Keratinocyte (primary cell): ENCODE measurements at regions not wholly inside any gene's neighbourhood (a gene's known extent, or its start where the extent isn't known, plus 50 kb on each side); places are given as distances from the start of the nearest gene placed in this dataset.

ENCODE experiments used
- DNase-seq: peaks from one replicate; pipeline ENCODE4 v3.0.0-alpha.2; 2011; ENCODE audit warnings: low read depth, missing footprints, low spot score
- FAIRE-seq: peaks from 2 replicates; lab custom pipeline; 2011; peaks lifted over from hg19 to GRCh38; lab: Jason Lieb, UNC
- H2AFZ ChIP-seq: 2 replicates; pipeline ENCODE4 v1.6.0; 2012; ENCODE audit warnings: low read length, control low read depth, inconsistent platforms; ENCODE audit not compliant: control insufficient read depth
- H3K27ac ChIP-seq: 2 replicates; pipeline ENCODE4 v1.5.1; 2011; ENCODE audit warnings: low read length; ENCODE audit not compliant: control insufficient read depth, insufficient read depth
- H3K27me3 ChIP-seq: 3 replicates; pipeline ENCODE4 v1.6.0; 2011; ENCODE audit warnings: low read length; ENCODE audit not compliant: control insufficient read depth, insufficient read depth; ENCODE audit errors: extremely low read depth
- H3K36me3 ChIP-seq, 2 experiments: 2 replicates in 1 of 2; 3 replicates in 1 of 2; pipeline ENCODE4 v1.5.1; 2011; ENCODE audit warnings: low read length in 2 of 2, mild to moderate bottlenecking in 1 of 2; ENCODE audit not compliant: control insufficient read depth in 2 of 2, insufficient read depth in 2 of 2; ENCODE audit errors: extremely low read depth in 1 of 2
- H3K4me1 ChIP-seq: 3 replicates; pipeline ENCODE4 v1.5.1; 2011; ENCODE audit warnings: low read length; ENCODE audit not compliant: control insufficient read depth, insufficient read depth; ENCODE audit errors: extremely low read depth
- H3K4me2 ChIP-seq: 3 replicates; pipeline ENCODE4 v1.6.0; 2011; ENCODE audit warnings: low read depth, low read length; ENCODE audit not compliant: control insufficient read depth, insufficient read depth; ENCODE audit errors: extremely low read depth
- H3K4me3 ChIP-seq, 3 experiments: fragments of 200-600 bp in 1 of 3; sonication (generic) in 1 of 3; 2 replicates in 2 of 3; 3 replicates in 1 of 3; pipeline ENCODE4 v1.5.1; 2011 to 2016; ENCODE audit warnings: low read length in 3 of 3, mild to moderate bottlenecking in 3 of 3, control low read depth in 2 of 3, inconsistent platforms in 1 of 3, low read depth in 1 of 3, mixed read lengths in 1 of 3, mixed run types in 1 of 3, moderate library complexity in 1 of 3; ENCODE audit not compliant: control insufficient read depth in 2 of 3, insufficient read depth in 2 of 3; ENCODE audit errors: extremely low read depth in 1 of 3
- H3K79me2 ChIP-seq: 2 replicates; pipeline ENCODE4 v1.6.0; 2012; ENCODE audit warnings: low read length; ENCODE audit not compliant: control insufficient read depth, insufficient read depth
- H3K9ac ChIP-seq: 3 replicates; pipeline ENCODE4 v1.6.0; 2011; ENCODE audit warnings: low read length; ENCODE audit not compliant: control insufficient read depth, insufficient read depth; ENCODE audit errors: extremely low read depth
- H3K9me1 ChIP-seq: 3 replicates; pipeline ENCODE4 v1.6.0; 2011; ENCODE audit warnings: low read length; ENCODE audit not compliant: control insufficient read depth, insufficient read depth; ENCODE audit errors: extremely low read depth
- H3K9me3 ChIP-seq: 2 replicates; pipeline ENCODE4 v1.5.1; 2012; ENCODE audit warnings: low read depth, low read length; ENCODE audit not compliant: control insufficient read depth
- H4K20me1 ChIP-seq: 3 replicates; pipeline ENCODE4 v1.6.0; 2011; ENCODE audit warnings: low read length; ENCODE audit not compliant: control insufficient read depth, insufficient read depth; ENCODE audit errors: extremely low read depth
- CTCF ChIP-seq, 3 experiments: IDR thresholded peaks in 1 of 3; conservative IDR thresholded peaks in 1 of 3; optimal IDR thresholded peaks in 1 of 3; 2 replicates in 2 of 3; 3 replicates in 1 of 3; pipeline versions ENCODE3 to v1.5.1; 2011; ENCODE audit warnings: low read length in 3 of 3, mild to moderate bottlenecking in 3 of 3, moderate library complexity in 2 of 3, control low read depth in 1 of 3, inconsistent platforms in 1 of 3; ENCODE audit not compliant: insufficient read depth in 2 of 3; ENCODE audit errors: extremely low read depth in 1 of 3
- EZH2 ChIP-seq: IDR thresholded peaks from one replicate; pipeline ENCODE4 v1.6.1; 2012; ENCODE audit warnings: inconsistent platforms, mild to moderate bottlenecking, low read length, moderate library complexity
- dilution Hi-C: fragments of 300-500 bp; cut with MboI; formaldehyde crosslinking; loops from one replicate; pipeline ENCODE4 v1.7.0; 2020; ENCODE audit warnings: low sequenced_read_pairs; ENCODE audit not compliant: extremely low pct_ligation_motif_present

- Histone ChIP-seq H3K9me3 (no peaks in the 10 kb centered on the region), H3K9me1 (no peaks in the 10 kb centered on the region), H3K4me1 (no peaks in the 10 kb centered on the region), H3K4me3 (no peak overlapping the region), H3K36me3 (no peaks in the 10 kb centered on the region), H3K9ac (no peak overlapping the region), H3K79me2 (no peaks in the 10 kb centered on the region), H2AFZ (no peak overlapping the region), H4K20me1 (no peaks in the 10 kb centered on the region), H3K4me2 (no peak overlapping the region), H3K27me3 (no peaks in the 10 kb centered on the region), H3K27ac (no peak overlapping the region)
- TF ChIP-seq CTCF (optimal IDR thresholded peaks at IDR 0.05 in 1 of 3, IDR thresholded peaks at IDR 0.05 in 1 of 3, conservative IDR thresholded peaks at IDR 0.05 in 1 of 3; ENCODE audit: extremely low read depth in 1 of 3, insufficient read depth in 2 of 3, low read length in 3 of 3) (no peak), EZH2 (no peak)
- no peak for FAIRE-seq
- no peak for DNase-seq
- dilution Hi-C loops = no loop called here
Measured at GRCh38 chr3:152185891-152186630, 82.7 kb upstream of the MBNL1 start.

GRCh38 chr3:152190636-152191183 is 78.0 kb upstream of the MBNL1 start:
- Histone ChIP-seq H3K4me2 (no peak overlapping the region), H3K27me3 (no peaks in the 10 kb centered on the region), H3K36me3 (no peaks in the 10 kb centered on the region), H2AFZ (no peak overlapping the region), H3K27ac (no peak overlapping the region), H3K4me1 (no peaks in the 10 kb centered on the region), H4K20me1 (no peaks in the 10 kb centered on the region), H3K79me2 (no peaks in the 10 kb centered on the region), H3K9me1 (no peaks in the 10 kb centered on the region), H3K4me3 (no peak overlapping the region), H3K9me3 (no peaks in the 10 kb centered on the region), H3K9ac (no peak overlapping the region)
- TF ChIP-seq CTCF (optimal IDR thresholded peaks at IDR 0.05 in 1 of 3, IDR thresholded peaks at IDR 0.05 in 1 of 3, conservative IDR thresholded peaks at IDR 0.05 in 1 of 3; ENCODE audit: extremely low read depth in 1 of 3, insufficient read depth in 2 of 3, low read length in 3 of 3) (no peak), EZH2 (no peak)
- DNase-seq (no peak), FAIRE-seq (no peak)
- dilution Hi-C loops = no loop called here
